GM23338 (cell line): ENCODE measurements at regions not wholly inside any gene's neighbourhood (a gene's known extent, or its start where the extent isn't known, plus 50 kb on each side); places are given as distances from the start of the nearest gene placed in this dataset.

Experiments used
- ATAC-seq: fragments of 200-7000 bp; cut with Tn5 transposase; 3 replicates; pipeline ENCODE4 v1.9.1; 2020
- DNase-seq: peaks from one replicate; pipeline ENCODE4 v3.0.0-alpha.2; 2015; ENCODE audit warnings: low spot score
- H2AFZ ChIP-seq: fragments of 200-600 bp; sonication (generic); 2 replicates; pipeline ENCODE4 v1.8.0; 2016; ENCODE audit warnings: antibody characterized with exemption, mild to moderate bottlenecking, moderate library complexity
- H3F3A ChIP-seq: fragments of 200-600 bp; sonication (generic); replicated peaks from 2 replicates; pipeline ENCODE4 v1.8.0; 2017; ENCODE audit warnings: antibody characterized with exemption, mixed run types, low read depth
- H3K27ac ChIP-seq: fragments of 200-600 bp; sonication (generic); 2 replicates; pipeline ENCODE4 v1.6.1; 2016; ENCODE audit warnings: low read depth
- H3K27me3 ChIP-seq: fragments of 200-600 bp; sonication (generic); 2 replicates; pipeline ENCODE4 v1.8.0; 2016; ENCODE audit warnings: mild to moderate bottlenecking, mixed run types, moderate library complexity; ENCODE audit not compliant: insufficient read depth
- H3K36me3 ChIP-seq: fragments of 200-600 bp; sonication (generic); 2 replicates; pipeline ENCODE4 v1.8.0; 2016; ENCODE audit warnings: mild to moderate bottlenecking; ENCODE audit not compliant: insufficient read depth
- H3K4me1 ChIP-seq: fragments of 200-600 bp; sonication (generic); 2 replicates; pipeline ENCODE4 v1.8.0; 2016; ENCODE audit warnings: mild to moderate bottlenecking, moderate library complexity; ENCODE audit not compliant: insufficient read depth
- H3K4me2 ChIP-seq: fragments of 200-600 bp; sonication (generic); 2 replicates; pipeline ENCODE4 v1.7.1; 2017; ENCODE audit warnings: mixed run types
- H3K4me3 ChIP-seq: fragments of 200-600 bp; sonication (generic); 2 replicates; pipeline ENCODE4 v1.6.1; 2016; ENCODE audit warnings: mixed run types
- H3K79me2 ChIP-seq: fragments of 200-600 bp; sonication (generic); replicated peaks from 2 replicates; pipeline ENCODE4 v1.8.0; 2017; ENCODE audit warnings: mild to moderate bottlenecking; ENCODE audit not compliant: insufficient read depth
- H3K9me2 ChIP-seq: fragments of 200-600 bp; sonication (generic); 2 replicates; pipeline ENCODE4 v1.8.0; 2017; ENCODE audit not compliant: insufficient read depth
- H4K20me1 ChIP-seq: fragments of 200-600 bp; sonication (generic); replicated peaks from 2 replicates; pipeline ENCODE4 v1.8.0; 2017; ENCODE audit warnings: mild to moderate bottlenecking; ENCODE audit not compliant: insufficient read depth
- H3K27ac Mint-ChIP-seq: 2 replicates; pipeline ENCODE4 v1.8.0; 2020; ENCODE audit warnings: inconsistent platforms, mild to moderate bottlenecking, moderate library complexity, mixed read lengths
- H3K27me3 Mint-ChIP-seq: 3 replicates; pipeline ENCODE4 v1.8.0; 2022; ENCODE audit warnings: low read depth, mild to moderate bottlenecking, moderate library complexity, mixed read lengths, inconsistent platforms; ENCODE audit not compliant: insufficient read depth, poor library complexity
- H3K36me3 Mint-ChIP-seq: 3 replicates; pipeline ENCODE4 v1.8.0; 2021; ENCODE audit warnings: low read depth, mild to moderate bottlenecking, inconsistent platforms, moderate library complexity, mixed read lengths
- H3K4me1 Mint-ChIP-seq: 3 replicates; pipeline ENCODE4 v1.8.0; 2020; ENCODE audit warnings: mild to moderate bottlenecking, inconsistent platforms, mixed read lengths
- H3K4me3 Mint-ChIP-seq: 3 replicates; pipeline ENCODE4 v1.8.0; 2021; ENCODE audit warnings: moderate library complexity, mild to moderate bottlenecking, inconsistent platforms, mixed read lengths
- H3K9me3 Mint-ChIP-seq: 3 replicates; pipeline ENCODE4 v1.8.0; 2020; ENCODE audit warnings: moderate library complexity, mild to moderate bottlenecking, inconsistent platforms, mixed read lengths
- CREB1 ChIP-seq: fragments of 250-450 bp; sonication (Bioruptor Pico); IDR thresholded peaks from 2 replicates; pipeline ENCODE4 v1.5.0; 2020; ENCODE audit warnings: low read depth, mild to moderate bottlenecking, moderate library complexity
- ETS1 ChIP-seq: IDR thresholded peaks from 2 replicates; pipeline ENCODE4 v1.6.1; 2016; ENCODE audit warnings: antibody characterized with exemption
- EZH2 ChIP-seq: fragments of 200-600 bp; sonication (generic); IDR thresholded peaks from one replicate; pipeline ENCODE4 v1.8.0; 2017; ENCODE audit warnings: antibody characterized with exemption, mild to moderate bottlenecking, low read depth; ENCODE audit not compliant: unreplicated experiment
- EZH2phosphoT487 ChIP-seq: fragments of 200-600 bp; sonication (generic); IDR thresholded peaks from one replicate; pipeline ENCODE4 v1.8.1; 2018; ENCODE audit warnings: antibody characterized with exemption; ENCODE audit not compliant: unreplicated experiment
- JUNB ChIP-seq: IDR thresholded peaks from one replicate; pipeline ENCODE4 v1.6.1; 2016; ENCODE audit warnings: antibody characterized with exemption; ENCODE audit not compliant: unreplicated experiment
- NANOG ChIP-seq: IDR thresholded peaks from 2 replicates; pipeline ENCODE4 v1.6.1; 2016; ENCODE audit warnings: antibody characterized with exemption, borderline replicate concordance
- POLR2AphosphoS5 ChIP-seq: IDR thresholded peaks from 2 replicates; pipeline ENCODE4 v1.6.1; 2016; ENCODE audit warnings: antibody characterized with exemption, low read depth
- ZNF114 ChIP-seq: fragments of 250-450 bp; sonication (Bioruptor Pico); IDR thresholded peaks from 2 replicates; pipeline ENCODE4 v1.5.0; 2020; ENCODE audit warnings: mild to moderate bottlenecking, moderate library complexity
- ZNF331 ChIP-seq: fragments of 250-450 bp; sonication (Bioruptor Pico); IDR thresholded peaks from 2 replicates; pipeline ENCODE4 v1.5.0; 2020; ENCODE audit warnings: low read depth, mild to moderate bottlenecking, moderate library complexity
- ZNF462 ChIP-seq: fragments of 250-450 bp; sonication (Bioruptor Pico); IDR thresholded peaks from 2 replicates; pipeline ENCODE4 v1.5.0; 2020; ENCODE audit warnings: mild to moderate bottlenecking, moderate library complexity
- TF ChIP-seq, protein P1 (sequence below): IDR thresholded peaks from one replicate; pipeline ENCODE4 v1.6.1; 2018; ENCODE audit warnings: antibody characterized with exemption; ENCODE audit not compliant: unreplicated experiment

DNA sequence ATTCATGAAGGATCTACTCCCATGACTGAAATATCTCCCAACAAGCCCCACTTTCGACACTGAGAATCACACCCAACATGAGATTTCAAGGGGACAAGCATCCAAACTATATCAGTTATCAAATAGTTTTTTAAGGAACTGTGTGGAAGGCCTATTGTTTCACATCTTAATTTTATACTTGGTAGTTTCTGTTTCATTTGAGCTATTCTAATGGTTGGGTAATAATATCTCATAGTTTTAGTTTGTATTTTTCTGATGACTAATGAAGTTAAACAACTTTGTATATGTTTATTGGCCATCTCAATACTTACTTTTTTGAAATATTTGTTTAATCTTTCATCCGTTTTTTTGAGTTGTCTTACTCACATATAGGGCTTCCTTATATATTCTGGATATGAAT, 135.0 kb downstream of the SCG2 start:
- Histone ChIP-seq H2AFZ (no peak overlapping the region), H3K4me2 (no peak overlapping the region), H3K4me3 (no peak overlapping the region), H3K4me1 (no peaks in the 10 kb centered on the region), H4K20me1 (no peaks in the 10 kb centered on the region), H3F3A (no peaks in the 10 kb centered on the region), H3K9me2 (0 out of 2 replicates have a peak, but pooled peaks cover 3% of the 10 kb centered on the region), H3K36me3 (no peaks in the 10 kb centered on the region), H3K27ac (no peak overlapping the region), H3K79me2 (no peaks in the 10 kb centered on the region), H3K27me3 (no peaks in the 10 kb centered on the region)
- H3K4me1 Mint-ChIP-seq, result peaks cover 5% of the 10 kb centered on the region; the same call in 1 of the 3 replicates
- no peak overlapping the region for H3K27ac Mint-ChIP-seq
- no peak for TF ChIP-seq NANOG
- no peak for TF ChIP-seq EZH2
- no peak for TF ChIP-seq ZNF462 (CRISPR knock-in tag)
- TF ChIP-seq EZH2phosphoT487, result no peak
- no peak for TF ChIP-seq POLR2AphosphoS5
- TF ChIP-seq, protein P1, sequence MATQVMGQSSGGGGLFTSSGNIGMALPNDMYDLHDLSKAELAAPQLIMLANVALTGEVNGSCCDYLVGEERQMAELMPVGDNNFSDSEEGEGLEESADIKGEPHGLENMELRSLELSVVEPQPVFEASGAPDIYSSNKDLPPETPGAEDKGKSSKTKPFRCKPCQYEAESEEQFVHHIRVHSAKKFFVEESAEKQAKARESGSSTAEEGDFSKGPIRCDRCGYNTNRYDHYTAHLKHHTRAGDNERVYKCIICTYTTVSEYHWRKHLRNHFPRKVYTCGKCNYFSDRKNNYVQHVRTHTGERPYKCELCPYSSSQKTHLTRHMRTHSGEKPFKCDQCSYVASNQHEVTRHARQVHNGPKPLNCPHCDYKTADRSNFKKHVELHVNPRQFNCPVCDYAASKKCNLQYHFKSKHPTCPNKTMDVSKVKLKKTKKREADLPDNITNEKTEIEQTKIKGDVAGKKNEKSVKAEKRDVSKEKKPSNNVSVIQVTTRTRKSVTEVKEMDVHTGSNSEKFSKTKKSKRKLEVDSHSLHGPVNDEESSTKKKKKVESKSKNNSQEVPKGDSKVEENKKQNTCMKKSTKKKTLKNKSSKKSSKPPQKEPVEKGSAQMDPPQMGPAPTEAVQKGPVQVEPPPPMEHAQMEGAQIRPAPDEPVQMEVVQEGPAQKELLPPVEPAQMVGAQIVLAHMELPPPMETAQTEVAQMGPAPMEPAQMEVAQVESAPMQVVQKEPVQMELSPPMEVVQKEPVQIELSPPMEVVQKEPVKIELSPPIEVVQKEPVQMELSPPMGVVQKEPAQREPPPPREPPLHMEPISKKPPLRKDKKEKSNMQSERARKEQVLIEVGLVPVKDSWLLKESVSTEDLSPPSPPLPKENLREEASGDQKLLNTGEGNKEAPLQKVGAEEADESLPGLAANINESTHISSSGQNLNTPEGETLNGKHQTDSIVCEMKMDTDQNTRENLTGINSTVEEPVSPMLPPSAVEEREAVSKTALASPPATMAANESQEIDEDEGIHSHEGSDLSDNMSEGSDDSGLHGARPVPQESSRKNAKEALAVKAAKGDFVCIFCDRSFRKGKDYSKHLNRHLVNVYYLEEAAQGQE, result no peak
- no peak for TF ChIP-seq ZNF114 (CRISPR knock-in tag)
- TF ChIP-seq ETS1, result no peak
- TF ChIP-seq ZNF331 (CRISPR knock-in tag), result no peak
- no peak for TF ChIP-seq CREB1 (CRISPR knock-in tag)
- TF ChIP-seq JUNB, result no peak
- H3K4me3 Mint-ChIP-seq, result no peak overlapping the region
- ATAC-seq, result no peak
- H3K27me3 Mint-ChIP-seq, result peaks cover 3% of the 10 kb centered on the region
- no peaks in the 10 kb centered on the region for H3K9me3 Mint-ChIP-seq
- no peak for DNase-seq
- H3K36me3 Mint-ChIP-seq, result no peaks in the 10 kb centered on the region
